ENCODE measurements at regions not wholly inside any gene's neighbourhood (a gene's known extent, or its start where the extent isn't known, plus 50 kb on each side); places are given as distances from the start of the nearest gene placed in this dataset.

GRCh38 chr10:55163388-55163979, 362.5 kb upstream of the PCDH15 start:
- no peak for TF ChIP-seq CTCF (IDR thresholded peaks at IDR 0.05)
- no peak for TF ChIP-seq POLR2A (IDR thresholded peaks at IDR 0.05)

Data from ovary (tissue), 3 donors.